Skin epidermis (tissue), 12 donors: ENCODE measurements at regions not wholly inside any gene's neighbourhood (a gene's known extent, or its start where the extent isn't known, plus 50 kb on each side); places are given as distances from the start of the nearest gene placed in this dataset.

ENCODE experiments used
- H3K27ac ChIP-seq, 21 experiments: fragments of 200-600 bp; sonication (generic) in 11 of 21; one replicate each; pipeline ENCODE4 v1.5.0; 2020; ENCODE audit warnings: mild to moderate bottlenecking in 3 of 21, inconsistent platforms in 2 of 21, moderate library complexity in 2 of 21
- H3K4me3 ChIP-seq, 7 experiments: fragments of 200-600 bp; sonication (generic) in 2 of 7; one replicate each; pipeline ENCODE4 v1.5.0; 2020; ENCODE audit warnings: inconsistent platforms in 2 of 7, mild to moderate bottlenecking in 2 of 7, moderate library complexity in 1 of 7

GRCh38 chrX:137405449-137406140 is 160.3 kb upstream of the ZIC3 start:
- H3K27ac ChIP-seq: no peak overlapping the region
- H3K4me3 ChIP-seq: no peak overlapping the region

- no peak overlapping the region for H3K4me3 ChIP-seq
- H3K27ac ChIP-seq: no peak overlapping the region
Measured at GRCh38 chrX:137401092-137401491, 164.8 kb upstream of the ZIC3 start.

GRCh38 chrX:137387646-137388045 is 178.3 kb upstream of the ZIC3 start:
- H3K4me3 ChIP-seq: no peak overlapping the region
- H3K27ac ChIP-seq: no peak overlapping the region

DNA sequence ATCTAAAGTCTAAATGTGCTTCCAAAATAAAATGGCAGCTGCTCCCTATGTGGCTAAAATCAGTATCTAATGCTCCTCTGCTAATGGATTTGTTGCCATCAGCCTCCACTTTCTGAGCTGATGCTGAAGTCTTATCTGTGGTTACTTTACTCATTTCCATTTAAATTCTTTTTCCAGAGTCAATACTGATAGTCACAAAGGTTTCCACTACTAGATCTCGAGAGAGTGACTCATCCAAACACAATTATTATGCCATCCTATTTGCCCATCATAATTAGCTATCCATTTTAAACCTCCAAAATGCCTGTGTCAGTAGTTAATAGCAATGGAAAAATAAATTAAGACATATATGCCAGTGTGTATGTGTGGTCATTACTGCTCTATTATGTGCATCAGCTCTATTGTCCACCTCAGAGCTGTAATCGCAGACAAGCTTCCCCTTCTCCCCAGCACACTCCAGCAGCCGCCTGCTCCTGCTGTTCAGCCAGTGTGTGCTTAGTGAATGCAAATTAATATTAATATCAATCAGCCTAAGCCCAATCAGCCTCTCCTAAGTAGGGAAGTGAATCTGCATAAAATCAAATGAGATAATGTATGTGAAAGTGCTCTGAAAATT is 199.8 kb upstream of the ZIC3 start:
- Histone ChIP-seq H3K4me3 (no peak overlapping the region), H3K27ac (no peak overlapping the region)

- Histone ChIP-seq H3K4me3 (no peak overlapping the region), H3K27ac (no peak overlapping the region)
Measured at GRCh38 chrX:137363559-137363958, 202.4 kb upstream of the ZIC3 start.

GRCh38 chrX:137362583-137362982 is 203.3 kb upstream of the ZIC3 start:
- no peak overlapping the region for H3K4me3 ChIP-seq
- H3K27ac ChIP-seq: no peak overlapping the region

DNA sequence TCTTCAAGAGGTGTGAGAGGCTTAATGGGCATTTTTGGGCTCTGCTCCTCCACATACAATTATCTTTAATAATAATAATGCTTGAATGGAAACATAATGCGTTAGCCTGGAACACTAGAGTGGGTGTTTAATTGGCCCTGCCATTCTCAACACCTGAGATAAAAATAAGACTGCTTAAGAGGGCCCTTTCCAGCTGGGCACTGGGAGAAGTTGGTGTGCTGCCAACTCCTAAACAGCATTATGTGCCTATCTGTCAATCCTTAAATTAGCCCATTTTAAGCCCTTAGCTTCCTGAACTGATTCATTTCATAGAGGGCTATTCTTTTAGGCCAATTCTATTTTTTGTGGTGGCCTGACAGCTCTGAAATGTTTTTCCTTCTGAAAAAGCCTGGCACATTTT is 211.1 kb upstream of the ZIC3 start:
- Histone ChIP-seq H3K4me3 (no peak overlapping the region), H3K27ac (no peak overlapping the region)

GRCh38 chrX:137353404-137353803 is 212.5 kb upstream of the ZIC3 start:
- H3K4me3 ChIP-seq: no peak overlapping the region
- H3K27ac ChIP-seq: no peak overlapping the region

- Histone ChIP-seq H3K27ac (no peak overlapping the region), H3K4me3 (no peak overlapping the region)
Measured at GRCh38 chrX:137352101-137352660, 213.7 kb upstream of the ZIC3 start.

- Histone ChIP-seq H3K4me3 (no peak overlapping the region), H3K27ac (no peak overlapping the region)
Measured at GRCh38 chrX:137342969-137343368, 223.0 kb upstream of the ZIC3 start.

DNA sequence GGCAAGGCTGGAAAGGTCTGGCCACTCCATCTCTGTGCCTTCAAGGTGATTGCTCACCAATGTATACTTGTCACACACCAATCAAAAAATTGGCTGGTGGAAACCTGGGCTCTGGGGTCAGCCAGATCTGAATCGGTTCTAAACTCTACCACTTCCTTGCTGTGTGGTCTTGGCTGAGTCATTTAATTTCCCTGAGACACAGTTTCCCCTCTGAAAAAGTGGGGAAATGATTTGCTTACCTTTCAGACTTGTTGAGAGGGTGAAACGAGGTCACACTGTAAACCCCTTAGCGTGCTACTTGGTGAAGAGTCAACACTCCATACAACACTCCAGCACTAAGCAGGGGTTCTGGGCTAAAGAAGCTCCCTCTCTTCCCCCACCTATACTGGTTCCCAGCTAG is 252.3 kb upstream of the ZIC3 start:
- H3K27ac ChIP-seq: no peak overlapping the region
- H3K4me3 ChIP-seq: no peak overlapping the region

DNA sequence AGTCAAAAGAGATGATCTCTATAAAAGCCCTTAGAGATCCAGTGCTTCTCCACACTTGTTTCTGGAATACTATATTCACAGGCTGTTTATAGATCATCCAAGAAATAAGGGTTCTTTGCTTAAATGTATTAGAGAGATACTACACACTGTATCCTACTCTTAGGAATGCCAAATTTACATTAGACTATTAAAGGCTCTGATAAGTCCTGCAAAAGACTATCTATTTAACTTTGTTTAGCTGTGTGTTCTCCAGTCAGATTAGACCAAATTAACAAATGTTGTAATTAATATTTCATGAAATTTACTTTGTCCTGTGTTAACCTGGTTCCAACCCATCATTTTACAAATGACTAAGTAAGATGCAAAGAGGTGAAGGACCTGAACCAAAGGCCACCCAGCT is 260.5 kb upstream of the ZIC3 start:
- Histone ChIP-seq H3K4me3 (no peak overlapping the region), H3K27ac (no peak overlapping the region)

- H3K4me3 ChIP-seq: no peak overlapping the region
- no peak overlapping the region for H3K27ac ChIP-seq
Measured at GRCh38 chrX:137297167-137297566, 263.4 kb upstream of the GPR101 start.

- no peak overlapping the region for H3K27ac ChIP-seq
- H3K4me3 ChIP-seq: no peak overlapping the region
Measured at GRCh38 chrX:137290011-137290410, 256.2 kb upstream of the GPR101 start.

GRCh38 chrX:137287191-137287590 is 253.4 kb upstream of the GPR101 start:
- Histone ChIP-seq H3K4me3 (no peak overlapping the region), H3K27ac (no peak overlapping the region)

- no peak overlapping the region for H3K4me3 ChIP-seq
- H3K27ac ChIP-seq: no peak overlapping the region
Measured at GRCh38 chrX:137286423-137286822, 252.6 kb upstream of the GPR101 start.

- H3K4me3 ChIP-seq: no peak overlapping the region
- H3K27ac ChIP-seq: no peak overlapping the region
Measured at GRCh38 chrX:137278825-137279224, 245.0 kb upstream of the GPR101 start.

GRCh38 chrX:137263374-137263773 is 229.6 kb upstream of the GPR101 start:
- H3K27ac ChIP-seq: no peak overlapping the region
- no peak overlapping the region for H3K4me3 ChIP-seq

- no peak overlapping the region for H3K27ac ChIP-seq
- H3K4me3 ChIP-seq: no peak overlapping the region
Measured at GRCh38 chrX:137245183-137245582, 211.4 kb upstream of the GPR101 start.

DNA sequence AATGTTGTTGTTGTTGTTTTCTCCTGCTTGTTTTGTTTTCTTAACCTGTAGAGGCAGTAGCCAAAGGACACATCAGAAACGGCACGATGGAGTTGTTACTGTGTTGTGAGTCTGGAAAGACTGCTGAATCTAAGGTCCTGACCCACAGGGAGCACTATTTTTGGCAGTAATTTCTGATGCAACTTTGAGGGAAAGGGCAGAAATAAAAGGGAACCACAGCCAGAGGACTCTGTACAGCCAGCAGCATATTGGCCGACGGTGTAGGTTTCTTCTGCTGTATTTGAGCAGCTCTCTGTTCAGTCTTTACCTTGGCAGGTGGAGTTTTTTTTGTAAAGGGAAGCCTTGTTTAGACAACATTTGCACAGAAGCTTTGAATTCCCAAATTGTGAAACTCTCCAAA is 203.0 kb upstream of the GPR101 start:
- no peak overlapping the region for H3K4me3 ChIP-seq

GRCh38 chrX:137234651-137235402 is 201.0 kb upstream of the GPR101 start:
- H3K27ac ChIP-seq: no peak overlapping the region
- no peak overlapping the region for H3K4me3 ChIP-seq

More for the DNA sequence above, 203.0 kb upstream of the GPR101 start:
- H3K27ac ChIP-seq: no peak overlapping the region
